DMS79 treated with DMSO at 0.1 percent for 48 hours (cell line): ENCODE measurements at regions not wholly inside any gene's neighbourhood (a gene's known extent, or its start where the extent isn't known, plus 50 kb on each side); places are given as distances from the start of the nearest gene placed in this dataset.

ENCODE experiments used
- DNase-seq: peaks from one replicate; lab custom pipeline; 2025; lab: John Stamatoyannopoulos, UW

- DNase-seq, result no peak
Observed at GRCh38 chr7:12783421-12784095, 96.1 kb downstream of the ARL4A start.

GRCh38 chr7:12785473-12785872 is 98.0 kb downstream of the ARL4A start:
- no peak for DNase-seq

- no peak for DNase-seq
Observed at GRCh38 chr7:12786494-12786893, 99.1 kb downstream of the ARL4A start.

GRCh38 chr7:12788171-12788570 is 100.7 kb downstream of the ARL4A start:
- DNase-seq, result no peak

- no peak for DNase-seq
Observed at GRCh38 chr7:12788591-12788990, 101.2 kb downstream of the ARL4A start.

GRCh38 chr7:12794722-12795302 is 107.4 kb downstream of the ARL4A start:
- no peak for DNase-seq

GRCh38 chr7:12796397-12797127 is 109.1 kb downstream of the ARL4A start:
- no peak for DNase-seq

- DNase-seq, result no peak
Observed at GRCh38 chr7:12800486-12800885, 113.1 kb downstream of the ARL4A start.

GRCh38 chr7:12801107-12801506 is 113.7 kb downstream of the ARL4A start:
- no peak for DNase-seq

GRCh38 chr7:12802070-12802469 is 114.6 kb downstream of the ARL4A start:
- DNase-seq, result no peak

- no peak for DNase-seq
Observed at GRCh38 chr7:12803542-12803941, 116.1 kb downstream of the ARL4A start.

GRCh38 chr7:12805518-12805928 is 118.1 kb downstream of the ARL4A start:
- DNase-seq, result no peak

GRCh38 chr7:12805957-12806356 is 118.5 kb downstream of the ARL4A start:
- no peak for DNase-seq

- DNase-seq, result no peak
Observed at GRCh38 chr7:12809476-12809875, 122.0 kb downstream of the ARL4A start.

GRCh38 chr7:12812111-12812510 is 124.7 kb downstream of the ARL4A start:
- DNase-seq, result no peak

- DNase-seq, result no peak
Observed at GRCh38 chr7:12814107-12814506, 126.7 kb downstream of the ARL4A start.

- no peak for DNase-seq
Observed at GRCh38 chr7:12814828-12815227, 127.4 kb downstream of the ARL4A start.

- no peak for DNase-seq
Observed at GRCh38 chr7:12815426-12815825, 128.0 kb downstream of the ARL4A start.

- no peak for DNase-seq
Observed at GRCh38 chr7:12815871-12816270, 128.4 kb downstream of the ARL4A start.

GRCh38 chr7:12820777-12821176 is 133.3 kb downstream of the ARL4A start:
- DNase-seq, result no peak

- no peak for DNase-seq
Observed at GRCh38 chr7:12821746-12822145, 134.3 kb downstream of the ARL4A start.

- DNase-seq, result no peak
Observed at GRCh38 chr7:12826079-12826478, 138.6 kb downstream of the ARL4A start.

- no peak for DNase-seq
Observed at GRCh38 chr7:12827219-12827821, 139.9 kb downstream of the ARL4A start.
